ENCODE measurements at regions not wholly inside any gene's neighbourhood (a gene's known extent, or its start where the extent isn't known, plus 50 kb on each side); places are given as distances from the start of the nearest gene placed in this dataset.
"Not testable (repeated sequence)": the region's sequence is repeated elsewhere in the genome, so short reads cannot be mapped to it uniquely, and the experiment has no call there.

- no peak for DNase-seq (ENCODE audit: low read depth)
- H3K4me3 ChIP-seq (ENCODE audit: low read depth, low read length): peak overlapping the region; percentile 50
- TF ChIP-seq CTCF (conservative IDR thresholded peaks at IDR 0.05; ENCODE audit: low read depth, low read length): no peak
Measured at GRCh38 chr6:44002067-44002592, 125.1 kb downstream of the MRPL14 start.

GRCh38 chr6:44001318-44002066 lies 125.8 kb downstream of the MRPL14 start:
- no peak for DNase-seq (ENCODE audit: low read depth)
- peak; percentile 63 for TF ChIP-seq CTCF (conservative IDR thresholded peaks at IDR 0.05; ENCODE audit: low read depth, low read length)
- H3K4me3 ChIP-seq (ENCODE audit: low read depth, low read length): peak overlapping the region; percentile 50

DNA sequence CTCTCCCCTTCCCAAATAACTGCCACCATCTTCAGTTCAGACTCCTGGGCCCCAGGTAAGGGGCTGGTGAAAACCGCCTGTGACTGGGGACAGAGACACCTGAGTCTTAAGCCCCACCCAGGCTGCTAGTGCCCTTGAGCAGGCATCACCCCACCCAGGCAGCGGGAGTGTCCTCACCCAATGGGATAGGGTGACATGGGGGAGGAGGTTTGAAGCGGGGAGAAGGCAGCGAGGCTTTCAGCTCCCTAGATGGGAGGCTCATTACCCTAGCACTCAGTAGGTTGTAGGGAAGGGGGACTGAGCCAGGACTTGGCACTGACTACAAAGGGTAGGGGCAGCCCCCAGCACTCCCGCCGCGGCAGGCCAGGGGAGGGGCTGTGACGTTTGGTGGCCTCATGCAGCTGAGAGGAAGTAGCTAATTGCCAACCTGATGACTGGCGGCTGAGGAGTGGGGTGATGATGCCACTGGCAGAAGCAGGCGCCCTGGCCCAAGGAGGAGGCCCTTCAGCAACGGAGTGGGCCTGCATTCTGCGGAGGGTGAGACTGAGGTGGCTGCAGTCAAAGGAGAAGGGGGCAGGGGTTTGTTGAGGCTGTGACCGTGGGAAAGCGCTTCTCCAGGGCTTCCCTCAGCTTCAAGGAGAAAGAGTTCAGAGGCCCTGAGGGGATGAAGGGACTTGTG lies 126.9 kb downstream of the MRPL14 start:
- DNase-seq (ENCODE audit: low read depth): no peak
- TF ChIP-seq CTCF (conservative IDR thresholded peaks at IDR 0.05; ENCODE audit: low read depth, low read length): no peak
- peak overlapping the region; percentile 38 for H3K4me3 ChIP-seq (ENCODE audit: low read depth, low read length)

- DNase-seq (ENCODE audit: low read depth): no peak
- TF ChIP-seq CTCF (conservative IDR thresholded peaks at IDR 0.05; ENCODE audit: low read depth, low read length): no peak
- H3K4me3 ChIP-seq (ENCODE audit: low read depth, low read length): no peak overlapping the region
Measured at GRCh38 chr6:43999628-44000027, 127.6 kb downstream of the MRPL14 start.

DNA sequence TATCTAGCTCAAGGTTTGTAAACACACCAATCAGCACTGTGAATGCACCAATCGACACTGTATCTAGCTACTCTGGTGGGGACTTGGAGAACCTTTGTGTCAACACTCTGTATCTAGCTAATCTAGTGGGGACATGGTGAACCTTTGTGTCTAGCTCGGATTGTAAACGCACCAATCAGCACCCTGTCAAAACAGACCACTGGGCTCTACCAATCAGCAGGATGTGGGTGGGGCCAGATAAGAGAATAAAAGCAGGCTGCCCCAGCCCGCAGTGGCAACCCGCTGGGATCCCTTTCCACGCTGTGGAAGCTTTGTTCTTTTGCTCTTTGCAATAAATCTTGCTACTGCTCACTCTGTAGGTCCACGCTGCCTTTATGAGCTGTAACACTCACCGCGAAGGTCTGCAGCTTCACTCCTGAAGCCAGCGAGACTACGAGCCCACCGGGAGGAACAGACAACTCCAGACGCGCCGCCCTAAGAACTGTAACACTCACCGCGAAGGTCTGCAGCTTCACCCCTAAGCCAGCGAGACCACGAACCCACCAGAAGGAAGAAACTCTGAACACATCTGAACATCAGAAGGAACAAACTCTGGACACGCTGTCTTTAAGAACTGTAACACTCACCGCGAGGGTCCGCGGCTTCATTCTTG lies 128.5 kb downstream of the MRPL14 start:
- DNase-seq (ENCODE audit: low read depth): not testable (repeated sequence)

DNA sequence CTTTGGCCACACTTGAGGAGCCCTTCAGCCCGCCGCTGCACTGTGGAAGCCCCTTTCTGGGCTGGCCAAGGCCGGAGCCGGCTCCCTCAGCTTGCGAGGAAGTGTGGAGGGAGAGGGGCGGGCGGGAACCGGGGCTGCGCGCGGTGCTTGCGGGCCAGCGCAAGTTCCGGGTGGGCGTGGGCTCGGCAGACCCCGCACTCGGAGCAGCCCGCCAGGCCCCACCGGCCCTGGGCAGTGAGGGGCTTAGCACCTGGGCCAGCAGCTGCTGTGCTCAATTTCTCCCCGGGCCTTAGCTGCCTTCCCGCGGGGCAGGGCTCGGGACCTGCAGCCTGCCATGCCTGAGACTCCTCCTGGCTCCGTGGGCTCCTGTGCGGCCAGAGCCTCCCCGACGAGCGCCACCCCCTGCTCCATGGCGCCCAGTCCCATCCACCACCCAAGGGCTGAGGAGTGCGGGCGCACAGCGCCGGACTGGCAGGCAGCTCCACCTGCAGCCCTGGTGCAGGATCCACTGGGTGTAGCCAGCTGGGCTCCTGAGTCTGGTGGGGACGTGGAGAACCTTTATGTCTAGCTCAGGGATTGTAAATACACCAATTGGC lies 129.2 kb downstream of the MRPL14 start:
- DNase-seq (ENCODE audit: low read depth); H3K4me3 ChIP-seq (ENCODE audit: low read depth, low read length): not testable (repeated sequence)

More for the DNA sequence above, 128.5 kb downstream of the MRPL14 start:
- H3K4me3 ChIP-seq (ENCODE audit: low read depth, low read length): not testable (repeated sequence)

- H3K4me3 ChIP-seq (ENCODE audit: low read depth, low read length): no peak overlapping the region
- no peak for DNase-seq (ENCODE audit: low read depth)
- TF ChIP-seq CTCF (conservative IDR thresholded peaks at IDR 0.05; ENCODE audit: low read depth, low read length): no peak
Measured at GRCh38 chr6:43997345-43997677, 129.9 kb downstream of the MRPL14 start.
